K562 (cell line): ENCODE measurements at regions not wholly inside any gene's neighbourhood (a gene's known extent, or its start where the extent isn't known, plus 50 kb on each side); places are given as distances from the start of the nearest gene placed in this dataset.

ENCODE experiments used
- ATAC-seq: fragments of 200-7000 bp; cut with Tn5 transposase; 3 replicates; pipeline ENCODE4 v1.9.1; 2020; ENCODE audit warnings: moderate library complexity
- BruUV-seq: library from RNA; stranded (reverse); fragments of 400-500 nt; replicated peaks from 2 replicates; lab custom pipeline; 2021; lab: Mats Ljungman, UMichigan
- CTCF ChIA-PET: fragments of 300-600 bp; formaldehyde crosslinking; extraction: SDS; loops from one replicate; lab custom pipeline; 2021; ENCODE audit warnings: low intra/inter-chr PET ratio; lab: Yijun Ruan, JAX
- POLR2A ChIA-PET: fragments of 300-600, 350-650 bp; sonication (Branson Sonifier 250); formaldehyde crosslinking; extraction: SDS; loops from one replicate; lab custom pipeline; 2021; ENCODE audit warnings: antibody characterized with exemption, inconsistent platforms; lab: Yijun Ruan, JAX
- DNase-seq, 4 experiments: peaks; one replicate each; pipeline versions ENCODE4 v3.0.0 to v3.0.0-alpha.2; 2011 to 2018; ENCODE audit warnings: low spot score in 3 of 4, mixed read lengths in 3 of 4; ENCODE audit errors: extremely low read depth in 1 of 4
- FAIRE-seq: peaks from 2 replicates; lab custom pipeline; 2011; peaks lifted over from hg19 to GRCh38; lab: Jason Lieb, UNC
- H2AFZ ChIP-seq: 2 replicates; pipeline ENCODE4 v1.6.0; 2011; ENCODE audit warnings: low read depth, low read length, control low read depth, inconsistent platforms
- H3K27ac ChIP-seq: fragments of 200-600 bp; 3 replicates; pipeline ENCODE4 v1.8.0; 2011; ENCODE audit warnings: low read depth, mild to moderate bottlenecking, control low read depth, inconsistent platforms, low read length, moderate library complexity, mixed read lengths; ENCODE audit errors: extremely low read depth
- H3K27me3 ChIP-seq, 2 experiments: fragments of 300-600 bp in 1 of 2; 2 replicates in 1 of 2; 3 replicates in 1 of 2; pipeline versions ENCODE4 v1.6.0 to v1.8.0; 2011; ENCODE audit warnings: inconsistent platforms in 2 of 2, low read length in 2 of 2, mild to moderate bottlenecking in 1 of 2, mixed read lengths in 1 of 2, moderate library complexity in 1 of 2; ENCODE audit not compliant: control insufficient read depth in 2 of 2, insufficient read depth in 2 of 2
- H3K36me3 ChIP-seq: fragments of 300-600 bp; 3 replicates; pipeline ENCODE4 v1.8.0; 2011; ENCODE audit warnings: mild to moderate bottlenecking, low read length, inconsistent platforms; ENCODE audit not compliant: control insufficient read depth, insufficient read depth
- H3K4me1 ChIP-seq, 2 experiments: fragments of 200-600 bp in 1 of 2; replicated peaks in 1 of 2; 2 replicates in 1 of 2; 3 replicates in 1 of 2; pipeline versions ENCODE4 v1.5.1 to v1.8.0; 2011; ENCODE audit warnings: inconsistent platforms in 2 of 2, low read length in 2 of 2, mild to moderate bottlenecking in 1 of 2, mixed read lengths in 1 of 2, moderate library complexity in 1 of 2; ENCODE audit not compliant: control insufficient read depth in 2 of 2, insufficient read depth in 2 of 2
- H3K4me2 ChIP-seq: 2 replicates; pipeline ENCODE4 v1.6.1; 2011; ENCODE audit warnings: low read length, control low read depth, inconsistent platforms, mixed read lengths; ENCODE audit not compliant: insufficient read depth
- H3K4me3 ChIP-seq: fragments of 200-600 bp; sonication (generic), shearing (Covaris generic); 2 replicates; pipeline ENCODE4 v1.5.1; 2016; ENCODE audit warnings: control low read depth, inconsistent platforms
- H3K79me2 ChIP-seq: fragments of 200-600 bp; 3 replicates; pipeline ENCODE4 v1.8.0; 2011; ENCODE audit warnings: low read length, inconsistent platforms; ENCODE audit not compliant: control insufficient read depth, insufficient read depth
- H3K9ac ChIP-seq, 2 experiments: 2 replicates each; pipeline versions ENCODE4 v1.6.0 to v1.6.1; 2011; ENCODE audit warnings: low read depth in 2 of 2, low read length in 2 of 2, control low read depth in 1 of 2, inconsistent platforms in 1 of 2, mild to moderate bottlenecking in 1 of 2, mixed read lengths in 1 of 2; ENCODE audit not compliant: insufficient read depth in 1 of 2
- H3K9me1 ChIP-seq: one replicate; pipeline ENCODE4 v1.6.0; 2011; ENCODE audit warnings: inconsistent platforms, mild to moderate bottlenecking, low read length, moderate library complexity; ENCODE audit not compliant: control insufficient read depth, insufficient read depth
- H3K9me3 ChIP-seq: replicated peaks from 2 replicates; pipeline ENCODE4 v1.5.1; 2011; ENCODE audit warnings: low read depth, low read length, inconsistent platforms; ENCODE audit not compliant: control insufficient read depth, insufficient read depth
- H4K20me1 ChIP-seq: replicated peaks from 2 replicates; pipeline ENCODE4 v1.6.1; 2011; ENCODE audit warnings: low read length, inconsistent platforms, mixed read lengths; ENCODE audit not compliant: control insufficient read depth, insufficient read depth
- C11orf30 ChIP-seq: fragments of 450-650 bp; IDR thresholded peaks from 2 replicates; pipeline ENCODE4 v1.6.1; 2016; ENCODE audit warnings: low read depth, mild to moderate bottlenecking
- CHD1 ChIP-seq: fragments of 200-600 bp; sonication (generic); IDR thresholded peaks from one replicate; pipeline ENCODE4 v1.6.1; 2012; ENCODE audit warnings: mild to moderate bottlenecking, moderate library complexity, low read length, inconsistent platforms
- MAFF ChIP-seq: IDR thresholded peaks from 2 replicates; pipeline ENCODE4 v1.6.1; 2012; ENCODE audit warnings: low read length, improper control_type of control experiment
- MAFG ChIP-seq: fragments of 450-650 bp; conservative IDR thresholded peaks from 2 replicates; pipeline ENCODE4 v1.6.1; 2016; ENCODE audit warnings: missing genetic modification characterization, missing compliant biosample characterization
- MAFK ChIP-seq: IDR thresholded peaks from 2 replicates; pipeline ENCODE4 v1.6.1; 2011; ENCODE audit warnings: low read length, improper control_type of control experiment
- OTX1 ChIP-seq: fragments of 450-650 bp; formaldehyde crosslinking; IDR thresholded peaks from 2 replicates; pipeline ENCODE4 v1.4.0; 2022; ENCODE audit warnings: mild to moderate bottlenecking
- POU5F1 ChIP-seq: fragments of 150-350 bp; IDR thresholded peaks from 2 replicates; pipeline ENCODE4 v1.6.1; 2014; ENCODE audit warnings: borderline replicate concordance, low read length, low read depth, mild to moderate bottlenecking; ENCODE audit not compliant: partially characterized antibody
- RBM22 ChIP-seq: fragments of 200-400 bp; formaldehyde crosslinking; IDR thresholded peaks from 2 replicates; pipeline ENCODE4 v1.6.1; 2018; ENCODE audit warnings: low read length, low read depth; ENCODE audit not compliant: poor library complexity, severe bottlenecking
- SMARCE1 ChIP-seq: fragments of 450-650 bp; IDR thresholded peaks from 2 replicates; pipeline ENCODE4 v1.7.1; 2016; ENCODE audit warnings: mild to moderate bottlenecking
- TGIF2 ChIP-seq: sonication (generic); formaldehyde crosslinking; IDR thresholded peaks from 2 replicates; pipeline ENCODE4 v1.8.1; 2022; ENCODE audit warnings: mild to moderate bottlenecking, missing genetic modification reagents, moderate library complexity
- ZNF316 ChIP-seq: fragments of 450-650 bp; IDR thresholded peaks from 2 replicates; pipeline ENCODE4 v1.6.1; 2016
- WGBS: fragments of 100-300 bp; shearing (Covaris generic); methylation state at CpG from one replicate; pipeline ENCODE4 v1.1.6; 2016; ENCODE audit warnings: low coverage, mixed read lengths; ENCODE audit not compliant: insufficient coverage; ENCODE audit errors: missing lambda C conversion rate; 5-methylcytosine and 5-hydroxymethylcytosine counted together
- in situ Hi-C: fragments of 300-500 bp; cut with MboI; formaldehyde crosslinking; loops from 4 replicates; pipeline ENCODE4 v1.15.0; 2018; ENCODE audit warnings: inconsistent platforms, mixed read lengths
- intact Hi-C: fragments of 100-400 bp; cut with micrococcal nuclease; formaldehyde crosslinking; loops from 2 replicates; pipeline ENCODE4 v1.14.2; 2022

DNA sequence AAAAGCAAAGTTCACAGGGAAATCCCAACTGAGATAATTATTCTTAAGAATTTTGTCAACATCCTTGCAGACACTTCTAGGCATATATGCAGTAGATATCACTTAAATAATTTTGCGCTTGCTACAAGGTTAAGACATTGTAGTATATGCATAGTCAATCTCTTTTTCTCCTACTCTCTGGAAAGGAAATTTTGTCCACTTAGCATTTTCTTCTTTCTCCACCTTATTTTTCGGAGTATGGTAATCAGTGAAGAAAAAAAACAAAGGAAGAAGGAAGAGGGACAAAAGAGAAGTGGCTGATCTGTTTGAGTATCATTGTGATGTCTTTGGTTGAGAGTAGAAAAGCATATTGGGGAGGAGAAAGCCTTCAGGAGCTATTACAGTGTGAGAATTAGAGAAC lies 104.6 kb downstream of the LACC1 start:
- no peak overlapping the region for H3K4me3 ChIP-seq
- ATAC-seq: no peak
- H3K79me2 ChIP-seq: no peaks in the 10 kb centered on the region
- H3K9me1 ChIP-seq: no peaks in the 10 kb centered on the region
- no peak overlapping the region for H2AFZ ChIP-seq
- H3K4me2 ChIP-seq: no peak overlapping the region
- 0 out of 5 replicates have a peak, but pooled peaks cover 0 to 4% of the 10 kb centered on the region in 2 experiments for H3K27me3 ChIP-seq
- POLR2A ChIA-PET: no interaction called here
- no peaks in the 10 kb centered on the region for H3K9me3 ChIP-seq
- H3K36me3 ChIP-seq: no peaks in the 10 kb centered on the region
- H4K20me1 ChIP-seq: no peaks in the 10 kb centered on the region
- intact Hi-C loops: no loop called here
- no peak for FAIRE-seq
- 0% methylated on average over 2 of the region's 2 CpGs for WGBS
- TF ChIP-seq RBM22 (no peak), POU5F1 (no peak), TGIF2 (CRISPR knock-in tag) (no peak), ZNF316 (peak; percentile 54; the same call in 1 of the 2 replicates), MAFK (0 out of 2 replicates have a peak, but pooled peaks have one; percentile 10), MAFG (tag) (peak; percentile 35), OTX1 (CRISPR knock-in tag) (no peak), CHD1 (no peak), MAFF (0 out of 2 replicates have a peak, but pooled peaks have one; percentile 10), SMARCE1 (no peak), C11orf30 (peak; percentile 21; the same call in 1 of the 2 replicates)
- TF ChIP-seq, all 486 proteins: peak for 5
- H3K27ac ChIP-seq: no peak overlapping the region
- no peaks in the 10 kb centered on the region for H3K4me1 ChIP-seq
- in situ Hi-C loops: no loop called here
- H3K9ac ChIP-seq: no peak overlapping the region
- BruUV-seq: no TSS peak
- DNase-seq: no peak
- CTCF ChIA-PET: no interaction called here
